ENCODE measurements at regions not wholly inside any gene's neighbourhood (a gene's known extent, or its start where the extent isn't known, plus 50 kb on each side); places are given as distances from the start of the nearest gene placed in this dataset.
"Not testable (repeated sequence)": the region's sequence is repeated elsewhere in the genome, so short reads cannot be mapped to it uniquely, and the experiment has no call there.

DNA sequence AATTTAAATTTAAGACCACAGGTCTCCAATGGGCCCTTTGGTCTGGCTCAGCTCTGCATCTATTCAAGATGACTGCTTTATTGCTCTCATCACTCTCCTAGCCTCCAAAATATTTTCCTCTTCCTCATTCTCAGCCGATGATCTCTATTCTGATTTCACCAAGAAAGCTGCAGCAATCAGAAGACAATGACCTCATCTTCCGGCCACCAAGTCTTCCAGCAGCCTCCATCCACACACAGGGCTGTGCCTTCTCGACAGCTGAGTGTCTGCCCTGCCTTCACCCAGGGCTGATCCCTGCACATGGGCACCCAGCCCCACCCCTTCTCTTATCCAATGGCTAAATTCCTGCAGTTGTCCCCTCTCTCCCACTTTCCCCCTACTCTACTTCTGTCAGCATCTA, 167.1 kb upstream of the NBPF12 start:
- H3K4me3 Mint-ChIP-seq; H3K27me3 Mint-ChIP-seq; H3K9me3 Mint-ChIP-seq; ATAC-seq (replicated peaks); H3K27ac Mint-ChIP-seq; H3K36me3 Mint-ChIP-seq (ENCODE audit: low read depth); H3K4me1 Mint-ChIP-seq: not testable (repeated sequence)

DNA sequence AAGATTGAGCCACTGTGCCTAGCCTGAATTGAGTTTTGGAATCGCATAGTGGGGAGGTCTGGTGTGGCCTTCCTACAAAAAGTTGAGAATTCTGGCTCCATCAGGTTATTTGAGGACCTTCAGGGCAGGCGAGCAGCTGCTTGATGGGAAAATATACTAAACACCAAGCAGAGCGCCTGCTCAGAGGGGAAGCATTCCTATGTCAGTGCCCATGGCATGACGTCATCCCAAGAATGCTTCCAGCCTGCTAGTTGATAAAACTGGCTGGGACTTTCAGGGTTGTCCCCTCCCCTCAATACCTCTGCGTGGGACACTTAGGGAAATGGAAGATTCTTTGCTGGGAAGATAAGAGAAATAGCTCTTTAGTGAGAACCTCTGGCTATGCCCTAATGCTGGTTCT, 174.9 kb upstream of the NBPF12 start:
- not testable (repeated sequence) for H3K27ac Mint-ChIP-seq; ATAC-seq (replicated peaks); H3K27me3 Mint-ChIP-seq

DNA sequence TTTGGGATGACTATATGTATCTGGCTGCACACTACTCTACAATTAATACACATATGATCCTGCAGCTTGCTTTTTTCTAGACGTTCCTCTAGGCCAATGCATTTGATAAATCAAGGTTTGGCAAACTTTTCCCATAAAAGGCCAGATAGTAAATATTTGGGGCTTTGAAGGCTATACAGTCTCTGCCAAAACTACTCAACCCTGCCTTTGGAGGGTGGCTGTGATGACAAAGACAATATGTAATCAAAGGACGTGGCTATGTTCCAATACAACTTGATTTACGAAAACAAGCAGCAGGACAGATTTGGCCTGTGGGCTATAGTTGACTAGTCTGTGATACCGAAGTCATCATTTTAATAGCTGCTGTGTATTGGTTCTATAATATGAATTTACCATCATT, 181.3 kb upstream of the NBPF12 start:
- not testable (repeated sequence) for ATAC-seq (replicated peaks); H3K9me3 Mint-ChIP-seq; H3K27me3 Mint-ChIP-seq; H3K36me3 Mint-ChIP-seq (ENCODE audit: low read depth); H3K4me1 Mint-ChIP-seq; H3K4me3 Mint-ChIP-seq; H3K27ac Mint-ChIP-seq

More for the DNA sequence above, 174.9 kb upstream of the NBPF12 start:
- H3K36me3 Mint-ChIP-seq (ENCODE audit: low read depth); H3K4me3 Mint-ChIP-seq; H3K9me3 Mint-ChIP-seq; H3K4me1 Mint-ChIP-seq: not testable (repeated sequence)

DNA sequence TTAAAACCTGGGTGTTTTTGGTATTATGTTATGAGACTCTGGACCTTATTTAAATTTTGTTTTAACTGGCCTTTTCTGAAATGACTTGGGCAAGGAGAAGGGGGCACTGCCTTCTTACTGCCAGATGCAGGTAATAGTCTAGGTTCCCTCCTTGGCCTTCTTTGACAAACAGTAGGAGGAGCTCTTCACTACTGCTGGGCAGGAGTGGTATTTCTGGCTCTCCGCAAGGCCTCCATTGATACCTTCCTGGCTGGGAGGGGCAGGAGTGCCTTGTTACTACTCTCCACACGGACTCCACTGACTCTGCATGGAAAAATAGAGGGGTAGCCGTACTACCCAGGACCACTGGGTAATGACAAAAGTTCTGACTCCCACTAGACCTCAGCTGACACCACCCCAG, 189.4 kb upstream of the NBPF12 start:
- not testable (repeated sequence) for H3K9me3 Mint-ChIP-seq; ATAC-seq (replicated peaks); H3K4me1 Mint-ChIP-seq; H3K36me3 Mint-ChIP-seq (ENCODE audit: low read depth); H3K4me3 Mint-ChIP-seq; H3K27me3 Mint-ChIP-seq; H3K27ac Mint-ChIP-seq

DNA sequence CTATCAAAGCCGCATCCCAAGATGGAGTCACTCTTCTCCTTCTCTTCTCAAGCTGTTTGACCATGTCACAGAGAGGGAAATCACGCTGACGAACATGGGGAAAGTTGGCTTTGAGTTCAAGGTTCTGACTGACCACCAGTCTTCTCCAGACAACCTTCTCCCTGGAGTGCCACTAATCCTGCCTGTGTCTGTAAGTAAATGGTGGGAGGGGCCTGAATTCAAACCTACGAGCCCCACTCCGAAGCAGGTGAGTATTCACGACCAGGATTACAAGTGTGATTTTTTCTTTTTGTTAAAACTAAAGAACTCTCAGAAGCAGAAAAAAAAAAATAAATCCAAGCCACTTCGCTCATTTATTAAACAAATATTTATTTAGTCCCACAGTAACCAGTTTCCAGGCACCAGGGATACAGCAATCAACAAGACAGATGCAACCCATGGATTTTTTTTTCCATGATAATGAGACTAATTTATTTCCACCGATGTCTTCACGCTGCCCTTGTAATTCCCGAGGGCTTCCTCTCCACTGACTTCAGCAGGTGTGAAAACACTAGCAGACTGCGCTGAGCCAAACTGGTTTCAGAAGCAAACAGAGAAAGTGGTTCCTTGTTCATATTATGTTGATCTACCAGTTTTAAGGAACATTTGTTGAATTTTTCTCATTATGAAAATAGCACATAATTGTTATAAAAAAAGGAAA, 206.0 kb upstream of the NBPF12 start:
- ATAC-seq (replicated peaks); H3K4me3 Mint-ChIP-seq; H3K27me3 Mint-ChIP-seq; H3K27ac Mint-ChIP-seq; H3K9me3 Mint-ChIP-seq; H3K4me1 Mint-ChIP-seq; H3K36me3 Mint-ChIP-seq (ENCODE audit: low read depth): not testable (repeated sequence)

DNA sequence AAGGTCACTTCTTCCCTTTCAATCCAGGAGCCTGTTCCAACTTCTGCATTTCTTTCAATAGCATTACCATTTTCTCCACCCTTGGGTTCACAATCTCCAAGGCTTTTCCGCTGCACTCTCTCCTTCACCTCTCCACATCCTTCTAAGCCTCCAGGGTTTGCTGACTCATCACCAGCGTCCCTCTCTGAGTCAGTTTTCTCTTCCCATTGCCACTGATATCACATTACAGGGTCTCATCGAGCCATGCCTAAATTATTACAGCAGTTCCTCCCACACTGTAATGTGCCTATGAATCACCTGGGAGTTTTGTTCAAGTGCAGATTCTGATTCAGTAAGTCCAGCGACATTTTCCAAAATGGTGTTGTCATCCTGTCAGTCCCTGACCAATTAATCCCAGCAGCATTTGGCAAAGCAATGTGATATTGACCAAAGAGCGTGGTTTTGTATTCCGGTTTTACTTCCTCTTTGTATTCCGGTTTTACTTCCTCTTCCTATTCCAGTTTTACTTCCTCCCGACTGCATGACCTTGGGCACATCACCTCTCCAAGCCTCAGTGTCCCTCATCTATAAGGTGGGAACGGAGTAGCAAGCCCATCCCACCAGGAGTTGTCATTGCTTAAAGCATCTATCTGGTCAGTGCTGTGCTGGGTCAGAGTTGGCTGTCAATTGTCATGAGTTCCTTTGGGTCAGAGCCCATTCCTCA, 208.3 kb upstream of the NBPF12 start:
- H3K27ac Mint-ChIP-seq; H3K9me3 Mint-ChIP-seq; H3K4me3 Mint-ChIP-seq; H3K36me3 Mint-ChIP-seq (ENCODE audit: low read depth); H3K27me3 Mint-ChIP-seq; H3K4me1 Mint-ChIP-seq; ATAC-seq (replicated peaks): not testable (repeated sequence)

DNA sequence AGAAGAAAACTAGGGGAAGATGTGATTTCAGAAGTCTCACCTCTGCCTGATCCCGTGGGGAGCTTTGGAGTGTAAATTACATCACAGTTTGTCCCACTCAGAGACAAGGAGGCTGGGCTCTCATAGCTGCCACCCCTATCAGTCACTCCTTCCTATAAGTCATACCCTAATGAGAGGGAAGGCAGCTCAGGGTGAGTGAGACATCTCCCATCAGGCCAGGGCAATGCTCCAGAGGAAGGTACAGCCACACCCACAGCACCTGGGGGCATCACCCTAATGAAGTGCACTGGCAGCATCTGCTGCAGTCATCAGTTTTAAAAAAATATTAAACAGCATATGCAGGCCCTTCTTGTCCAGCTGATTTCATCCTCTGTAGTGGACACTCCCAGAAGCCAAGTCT, 223.1 kb upstream of the NBPF12 start:
- not testable (repeated sequence) for H3K4me3 Mint-ChIP-seq; H3K4me1 Mint-ChIP-seq; ATAC-seq (replicated peaks); H3K36me3 Mint-ChIP-seq (ENCODE audit: low read depth); H3K27ac Mint-ChIP-seq; H3K27me3 Mint-ChIP-seq; H3K9me3 Mint-ChIP-seq

DNA sequence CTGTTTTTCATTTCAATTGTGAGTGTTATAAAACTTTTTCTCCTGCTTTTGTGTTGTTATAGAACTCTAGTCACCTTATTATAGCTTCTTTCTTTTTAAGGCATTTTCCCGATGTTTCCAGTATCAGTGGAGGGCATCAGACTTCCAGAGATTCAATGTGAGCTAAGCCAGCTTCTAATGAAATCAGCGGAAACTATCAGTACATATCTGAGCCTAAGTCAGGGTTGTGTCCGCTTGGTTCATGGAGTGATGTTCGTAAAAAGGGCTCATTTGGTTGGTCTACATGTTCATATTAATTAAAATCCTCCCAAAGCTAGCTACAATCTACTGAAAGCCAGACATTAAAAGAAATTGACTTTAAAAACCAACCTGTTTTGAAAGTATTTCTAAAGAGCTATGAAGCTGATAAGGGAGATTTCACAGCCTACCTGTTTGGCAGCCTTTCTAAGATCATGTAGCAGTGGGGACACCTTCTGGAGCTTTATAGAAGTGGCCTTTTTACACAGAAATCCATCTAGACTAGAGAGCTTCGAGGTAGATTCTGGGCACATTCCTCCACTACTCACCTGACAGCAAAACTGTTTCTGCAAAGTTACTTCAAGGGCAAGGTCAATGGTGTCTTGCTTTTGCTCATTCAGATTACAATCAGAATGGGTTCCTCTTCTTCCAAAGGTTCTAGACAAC, 227.1 kb upstream of the NBPF12 start:
- not testable (repeated sequence) for ATAC-seq (replicated peaks); H3K9me3 Mint-ChIP-seq; H3K4me1 Mint-ChIP-seq; H3K36me3 Mint-ChIP-seq (ENCODE audit: low read depth); H3K4me3 Mint-ChIP-seq; H3K27ac Mint-ChIP-seq; H3K27me3 Mint-ChIP-seq

DNA sequence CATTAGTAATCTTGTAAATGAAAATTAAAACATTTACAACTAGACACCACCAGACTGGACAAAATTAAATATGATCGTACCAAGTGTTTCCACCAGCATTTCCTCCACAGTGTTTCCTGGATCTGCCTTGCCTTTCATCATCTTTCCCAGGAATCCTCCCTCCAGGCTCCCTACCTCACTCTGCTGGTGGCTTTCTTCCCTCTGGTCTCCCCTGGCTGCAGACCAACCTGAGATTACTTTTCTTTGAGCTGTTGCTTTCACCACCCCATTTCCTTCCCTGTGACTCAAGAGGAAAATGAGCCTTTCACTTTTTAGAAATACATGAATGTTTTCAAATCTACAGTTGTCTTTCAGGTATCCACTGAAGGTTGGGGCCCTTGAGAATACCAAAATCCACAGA, 228.8 kb upstream of the NBPF12 start:
- H3K9me3 Mint-ChIP-seq; H3K27ac Mint-ChIP-seq; H3K27me3 Mint-ChIP-seq; H3K36me3 Mint-ChIP-seq (ENCODE audit: low read depth); ATAC-seq (replicated peaks); H3K4me1 Mint-ChIP-seq; H3K4me3 Mint-ChIP-seq: not testable (repeated sequence)

DNA sequence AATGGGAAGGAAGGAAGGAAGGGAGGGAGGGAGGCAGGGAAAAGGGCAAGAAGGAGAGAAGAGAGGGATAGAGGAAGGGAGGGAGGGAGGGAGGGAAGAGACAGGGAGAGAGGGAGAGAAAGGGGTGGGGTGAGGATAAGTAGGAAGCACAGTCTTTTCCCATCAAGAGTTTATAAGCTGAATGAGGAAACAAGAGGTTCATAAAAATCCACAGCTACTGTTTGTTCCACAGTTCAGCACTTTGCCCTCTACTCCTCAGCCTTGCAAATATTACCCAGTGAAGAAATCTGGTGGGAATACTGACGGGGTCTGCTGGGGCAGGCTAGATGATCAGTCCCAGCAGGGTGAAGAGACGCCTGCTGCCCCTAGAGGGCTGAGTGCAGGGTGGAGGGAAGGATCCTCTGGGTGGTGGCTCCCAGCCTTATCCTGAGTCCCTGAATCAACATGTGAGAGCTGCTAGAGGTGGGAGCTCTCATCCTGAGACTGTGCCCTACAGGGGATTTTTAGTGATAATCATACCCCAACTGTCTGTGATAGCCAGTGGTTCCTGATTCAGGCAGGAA, 233.9 kb upstream of the NBPF12 start:
- not testable (repeated sequence) for H3K27ac Mint-ChIP-seq; H3K36me3 Mint-ChIP-seq (ENCODE audit: low read depth); H3K4me1 Mint-ChIP-seq; H3K9me3 Mint-ChIP-seq; ATAC-seq (replicated peaks); H3K27me3 Mint-ChIP-seq; H3K4me3 Mint-ChIP-seq

DNA sequence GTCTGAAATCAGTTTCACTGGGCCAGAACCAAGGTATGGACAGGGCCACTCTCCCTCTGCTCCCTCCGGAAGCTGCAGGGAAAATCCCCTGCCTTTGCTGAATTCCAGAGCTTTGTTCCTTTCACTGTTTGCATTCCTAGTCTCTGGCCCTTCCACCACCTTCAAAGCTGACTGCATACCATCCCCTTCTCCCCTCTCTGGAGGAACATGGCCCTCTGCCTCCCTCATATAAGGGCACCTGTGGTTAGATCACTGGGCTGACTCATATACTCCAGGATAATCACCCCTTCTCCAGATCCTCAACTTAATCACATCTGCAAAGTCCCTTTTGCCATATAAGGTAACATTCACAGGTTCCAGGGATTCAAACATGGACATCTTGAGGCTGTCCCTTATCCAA, 236.8 kb upstream of the NBPF12 start:
- not testable (repeated sequence) for H3K36me3 Mint-ChIP-seq (ENCODE audit: low read depth); ATAC-seq (replicated peaks); H3K4me1 Mint-ChIP-seq; H3K4me3 Mint-ChIP-seq; H3K27me3 Mint-ChIP-seq; H3K27ac Mint-ChIP-seq; H3K9me3 Mint-ChIP-seq

DNA sequence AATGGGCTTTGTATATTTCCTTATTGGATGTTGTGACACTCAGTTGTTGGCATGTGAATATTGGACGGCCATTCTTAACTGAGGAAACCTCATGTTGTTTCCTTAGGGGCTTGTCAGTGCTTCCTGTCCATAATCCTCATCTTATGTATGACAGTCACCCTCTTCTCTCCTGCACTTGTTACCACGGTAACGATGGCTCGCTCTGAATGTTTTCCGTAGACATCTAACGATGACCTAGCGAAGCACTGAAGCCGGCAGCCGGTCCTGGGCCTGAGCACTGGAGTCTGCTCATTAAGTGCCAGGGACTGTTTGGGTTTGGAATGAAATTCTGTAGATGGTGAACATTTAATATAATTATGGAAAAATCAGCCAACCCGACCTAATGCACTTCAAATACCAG, 242.7 kb upstream of the NBPF12 start:
- ATAC-seq (replicated peaks); H3K4me1 Mint-ChIP-seq; H3K27me3 Mint-ChIP-seq; H3K27ac Mint-ChIP-seq; H3K36me3 Mint-ChIP-seq (ENCODE audit: low read depth); H3K4me3 Mint-ChIP-seq; H3K9me3 Mint-ChIP-seq: not testable (repeated sequence)

DNA sequence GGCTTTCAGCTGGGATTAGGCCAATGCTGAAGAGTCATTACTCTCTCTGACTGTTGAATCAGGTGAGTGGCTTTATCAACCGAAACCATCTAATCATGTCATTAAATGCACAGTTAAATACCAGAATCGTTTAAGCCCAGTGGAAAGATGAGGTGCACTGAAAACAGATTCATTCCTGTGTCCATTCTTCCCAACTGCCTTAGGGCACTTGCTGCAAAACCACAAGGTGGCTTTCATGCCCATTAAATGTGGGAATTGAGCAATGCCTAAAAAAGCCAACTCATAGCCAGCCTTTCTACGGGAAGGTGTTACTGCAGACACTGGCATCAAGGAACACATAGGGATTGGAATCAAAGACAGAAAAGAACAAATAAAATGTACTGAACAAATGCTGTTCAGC, 246.3 kb upstream of the NBPF12 start:
- H3K4me1 Mint-ChIP-seq; H3K36me3 Mint-ChIP-seq (ENCODE audit: low read depth); H3K9me3 Mint-ChIP-seq; H3K27ac Mint-ChIP-seq; H3K27me3 Mint-ChIP-seq; H3K4me3 Mint-ChIP-seq; ATAC-seq (replicated peaks): not testable (repeated sequence)

DNA sequence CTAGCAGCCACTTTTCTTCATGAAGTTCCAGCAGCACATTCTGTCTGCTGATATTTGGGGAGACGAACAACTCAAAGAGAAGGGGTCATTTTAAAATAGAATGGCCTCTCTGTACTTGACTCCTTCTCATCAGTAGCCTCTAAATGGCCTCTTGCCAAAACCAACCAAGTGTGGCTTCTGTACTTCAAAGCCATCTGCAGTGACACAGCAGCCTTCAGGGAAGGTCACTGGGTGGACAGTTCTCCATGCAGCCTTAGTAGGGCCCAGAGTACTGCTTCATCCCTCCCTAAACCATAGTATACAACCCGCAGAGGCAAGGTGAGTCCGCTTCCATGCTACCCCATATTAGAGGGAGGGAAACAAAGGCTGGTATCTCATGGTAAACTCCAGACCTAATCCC, 249.2 kb upstream of the NBPF12 start:
- not testable (repeated sequence) for H3K36me3 Mint-ChIP-seq (ENCODE audit: low read depth); H3K9me3 Mint-ChIP-seq; H3K4me3 Mint-ChIP-seq; H3K4me1 Mint-ChIP-seq; ATAC-seq (replicated peaks); H3K27ac Mint-ChIP-seq; H3K27me3 Mint-ChIP-seq

DNA sequence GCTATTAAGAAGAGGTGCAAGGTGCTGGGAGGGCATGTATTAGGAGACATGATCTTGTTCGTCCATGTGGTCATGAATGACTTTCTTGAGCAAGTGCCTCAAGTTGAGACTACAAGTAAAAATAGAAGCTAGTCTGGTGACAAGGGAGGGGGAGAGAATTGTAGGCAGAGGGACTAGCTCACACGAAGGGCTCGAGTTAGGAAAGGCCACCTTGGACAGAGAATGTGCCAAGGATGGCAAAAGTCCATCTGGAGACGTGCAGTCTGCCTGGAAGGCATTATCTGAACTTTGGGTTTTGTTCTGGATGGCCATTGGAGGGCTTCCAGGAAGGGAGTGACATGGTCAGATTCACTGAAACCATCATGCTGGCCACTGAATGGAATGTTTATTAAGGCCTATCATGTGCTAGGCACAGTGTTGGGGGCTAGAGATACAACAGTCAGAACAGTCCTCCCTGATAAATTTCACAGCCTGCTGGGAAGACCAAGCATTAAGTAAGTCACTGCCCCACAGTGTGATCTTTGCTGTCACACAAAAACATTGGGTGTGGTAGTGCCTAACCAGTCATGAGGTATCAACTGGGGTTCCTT, 251.3 kb upstream of the NBPF12 start:
- not testable (repeated sequence) for H3K36me3 Mint-ChIP-seq (ENCODE audit: low read depth); ATAC-seq (replicated peaks); H3K4me1 Mint-ChIP-seq; H3K9me3 Mint-ChIP-seq; H3K4me3 Mint-ChIP-seq; H3K27ac Mint-ChIP-seq; H3K27me3 Mint-ChIP-seq

Data from activated T-helper 17 cell treated with anti-CD3 and anti-CD28 coated beads, Interleukin-2, amount 50 U/mL, for 72 hours (primary cell).